Endothelial cell of umbilical vein (primary cell): ENCODE measurements at regions not wholly inside any gene's neighbourhood (a gene's known extent, or its start where the extent isn't known, plus 50 kb on each side); places are given as distances from the start of the nearest gene placed in this dataset.

Experiments
- BruUV-seq: library from RNA; stranded (reverse); fragments of 400-500 nt; replicated peaks from 2 replicates; lab custom pipeline; 2021; lab: Mats Ljungman, UMichigan
- CTCF ChIA-PET: fragments of 300-600, 350-600 bp; sonication (Branson Sonifier 250); formaldehyde crosslinking; loops from one replicate; lab custom pipeline; 2021; ENCODE audit warnings: antibody characterized with exemption, inconsistent platforms; lab: Charles Lee
- POLR2A ChIA-PET: fragments of 300-600, 350-600 bp; sonication (Branson Sonifier 250); formaldehyde crosslinking; loops from one replicate; lab custom pipeline; 2021; ENCODE audit warnings: antibody characterized with exemption, inconsistent platforms; lab: Charles Lee
- DNase-seq: peaks from one replicate; pipeline ENCODE4 v3.0.0-alpha.2; 2011; ENCODE audit warnings: low read depth, low spot score
- FAIRE-seq: peaks from 2 replicates; lab custom pipeline; 2011; peaks lifted over from hg19 to GRCh38; lab: Jason Lieb, UNC
- H2AFZ ChIP-seq: 2 replicates; pipeline ENCODE4 v1.6.0; 2012; ENCODE audit warnings: low read depth, low read length, control low read depth, inconsistent platforms
- H3K27ac ChIP-seq: 2 replicates; pipeline ENCODE4 v1.5.1; 2011; ENCODE audit warnings: low read depth, mild to moderate bottlenecking, control low read depth, low read length, moderate library complexity; ENCODE audit not compliant: insufficient read depth
- H3K27me3 ChIP-seq, 2 experiments: 2 replicates each; pipeline versions ENCODE4 v1.6.0 to v1.6.1; 2011; ENCODE audit warnings: low read length in 2 of 2, mixed read lengths in 1 of 2; ENCODE audit not compliant: control insufficient read depth in 2 of 2, insufficient read depth in 2 of 2
- H3K36me3 ChIP-seq, 2 experiments: 2 replicates in 1 of 2; 3 replicates in 1 of 2; pipeline ENCODE4 v1.5.1; 2011; ENCODE audit warnings: low read length in 2 of 2, mild to moderate bottlenecking in 1 of 2, moderate library complexity in 1 of 2; ENCODE audit not compliant: control insufficient read depth in 2 of 2, insufficient read depth in 2 of 2; ENCODE audit errors: extremely low read depth in 1 of 2
- H3K4me1 ChIP-seq: 3 replicates; pipeline ENCODE4 v1.5.1; 2011; ENCODE audit warnings: mild to moderate bottlenecking, low read length; ENCODE audit not compliant: control insufficient read depth, insufficient read depth; ENCODE audit errors: extremely low read depth
- H3K4me2 ChIP-seq: 2 replicates; pipeline ENCODE4 v1.6.1; 2011; ENCODE audit warnings: low read length, control low read depth, mixed read lengths; ENCODE audit not compliant: insufficient read depth
- H3K4me3 ChIP-seq, 3 experiments: fragments of 200-600 bp in 1 of 3; sonication (generic), shearing (Covaris generic) in 1 of 3; replicated peaks in 1 of 3; 2 replicates each; pipeline ENCODE4 v1.5.1; 2011 to 2016; ENCODE audit warnings: control low read depth in 3 of 3, low read length in 3 of 3, mild to moderate bottlenecking in 2 of 3, inconsistent platforms in 1 of 3, low read depth in 1 of 3, moderate library complexity in 1 of 3; ENCODE audit not compliant: insufficient read depth in 1 of 3
- H3K79me2 ChIP-seq: 2 replicates; pipeline ENCODE4 v1.6.0; 2012; ENCODE audit warnings: low read length, inconsistent platforms; ENCODE audit not compliant: control insufficient read depth, insufficient read depth
- H3K9ac ChIP-seq: replicated peaks from 2 replicates; pipeline ENCODE3; 2011; ENCODE audit warnings: low read length, control low read depth; ENCODE audit not compliant: insufficient read depth; ENCODE audit errors: extremely low read depth
- H3K9me1 ChIP-seq: replicated peaks from 3 replicates; pipeline ENCODE4 v1.6.0; 2011; ENCODE audit warnings: mild to moderate bottlenecking, low read length; ENCODE audit not compliant: control insufficient read depth, insufficient read depth; ENCODE audit errors: extremely low read depth
- H3K9me3 ChIP-seq: replicated peaks from 2 replicates; pipeline ENCODE4 v1.5.1; 2012; ENCODE audit warnings: low read length, inconsistent platforms; ENCODE audit not compliant: control insufficient read depth, insufficient read depth
- H4K20me1 ChIP-seq: replicated peaks from 2 replicates; pipeline ENCODE3; 2011; ENCODE audit warnings: mild to moderate bottlenecking, low read length; ENCODE audit not compliant: control insufficient read depth, insufficient read depth; ENCODE audit errors: extremely low read depth
- CTCF ChIP-seq, 2 donors: IDR thresholded peaks; 1 replicate in 1 of 2; 2 replicates in 1 of 2; pipeline ENCODE4 v1.5.1; 2011; ENCODE audit warnings: low read length in 2 of 2, mild to moderate bottlenecking in 2 of 2, moderate library complexity in 2 of 2, control low read depth in 1 of 2, inconsistent platforms in 1 of 2, low read depth in 1 of 2; ENCODE audit not compliant: insufficient read depth in 1 of 2; ENCODE audit errors: extremely low read depth in 1 of 2
- EZH2 ChIP-seq: IDR thresholded peaks from 2 replicates; pipeline ENCODE4 v1.6.1; 2012; ENCODE audit warnings: borderline replicate concordance, low read depth, mild to moderate bottlenecking, moderate library complexity, low read length, inconsistent platforms; ENCODE audit not compliant: severe bottlenecking
- FOS ChIP-seq: IDR thresholded peaks from 2 replicates; pipeline ENCODE4 v1.6.1; 2011; ENCODE audit warnings: mild to moderate bottlenecking, low read length, moderate library complexity, borderline replicate concordance; ENCODE audit not compliant: insufficient read depth
- GATA2 ChIP-seq: IDR thresholded peaks from 2 replicates; pipeline ENCODE4 v1.7.0; 2011; ENCODE audit warnings: low read depth, mild to moderate bottlenecking, moderate library complexity, mixed read lengths, low read length; ENCODE audit not compliant: insufficient read length, insufficient read depth
- JUN ChIP-seq: IDR thresholded peaks from 2 replicates; pipeline ENCODE4 v1.6.1; 2011; ENCODE audit warnings: borderline replicate concordance, low read depth; ENCODE audit not compliant: insufficient read length, insufficient read depth
- MYC ChIP-seq: IDR thresholded peaks from one replicate; pipeline ENCODE4 v1.6.1; 2011; ENCODE audit warnings: mild to moderate bottlenecking, low read depth, low read length
- POLR2A ChIP-seq: IDR thresholded peaks from 2 replicates; pipeline ENCODE4 v1.6.1; 2012; ENCODE audit warnings: low read depth, mild to moderate bottlenecking, control low read depth, low read length
- POLR2AphosphoS5 ChIP-seq: IDR thresholded peaks from 2 replicates; pipeline ENCODE4 v1.6.1; 2012; ENCODE audit warnings: low read depth, mild to moderate bottlenecking, control low read depth, low read length, moderate library complexity; ENCODE audit not compliant: insufficient read depth
- dilution Hi-C: fragments of 300-500 bp; cut with MboI; formaldehyde crosslinking; loops from one replicate; pipeline ENCODE4 v1.15.0; 2019; ENCODE audit warnings: low sequenced_read_pairs; ENCODE audit not compliant: extremely low pct_ligation_motif_present
- intact Hi-C: fragments of 100-400 bp; cut with micrococcal nuclease; formaldehyde crosslinking; loops from one replicate; pipeline ENCODE4 v1.10.0; 2022
- TF ChIP-seq, protein P1 (sequence below): IDR thresholded peaks from 2 replicates; pipeline ENCODE4 v1.6.1; 2011; ENCODE audit not compliant: insufficient read depth, insufficient read length

DNA sequence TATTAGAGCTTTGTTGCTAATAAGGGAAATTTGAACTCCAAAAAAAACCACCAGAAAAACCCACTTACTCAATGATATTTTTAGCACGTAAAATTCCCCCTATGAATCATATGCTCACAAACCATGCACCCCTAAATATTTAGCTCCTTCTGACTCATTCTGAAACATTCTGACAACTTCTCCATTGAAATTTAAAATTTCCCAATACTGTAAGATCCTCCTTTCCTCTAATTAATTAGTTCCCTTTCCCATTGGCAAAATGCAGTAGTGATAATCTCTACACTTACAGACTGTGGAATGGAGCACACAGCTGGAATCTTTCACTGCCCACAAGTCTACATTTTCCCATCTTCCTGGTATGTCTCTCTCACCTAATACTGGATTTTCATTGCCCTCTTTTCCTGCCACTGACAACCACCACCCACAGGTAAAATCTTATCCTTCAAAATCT lies 215.8 kb upstream of the ACVR2A start:
- intact Hi-C loops, result no loop called here
- no peak overlapping the region for H3K27ac ChIP-seq
- H3K27me3 ChIP-seq, result no peaks in the 10 kb centered on the region
- no peak overlapping the region for H3K9ac ChIP-seq
- no peak overlapping the region for H3K4me2 ChIP-seq
- DNase-seq (no peak), FAIRE-seq (no peak)
- no peaks in the 10 kb centered on the region for H3K36me3 ChIP-seq
- no TSS peak for BruUV-seq
- no peaks in the 10 kb centered on the region for H3K9me3 ChIP-seq
- H4K20me1 ChIP-seq, result no peaks in the 10 kb centered on the region
- H3K4me3 ChIP-seq, result no peak overlapping the region
- POLR2A ChIA-PET, result no interaction called here
- CTCF ChIA-PET, result no interaction called here
- H3K9me1 ChIP-seq, result no peaks in the 10 kb centered on the region
- H2AFZ ChIP-seq, result no peak overlapping the region
- dilution Hi-C loops, result no loop called here
- no peaks in the 10 kb centered on the region for H3K79me2 ChIP-seq
- no peak for TF ChIP-seq CTCF (IDR thresholded peaks at IDR 0.05; ENCODE audit: extremely low read depth in 1 of 2, insufficient read depth in 1 of 2, low read depth in 1 of 2, low read length in 2 of 2)
- TF ChIP-seq POLR2A, result no peak
- TF ChIP-seq MYC, result no peak
- no peak for TF ChIP-seq POLR2AphosphoS5
- TF ChIP-seq, protein P1, sequence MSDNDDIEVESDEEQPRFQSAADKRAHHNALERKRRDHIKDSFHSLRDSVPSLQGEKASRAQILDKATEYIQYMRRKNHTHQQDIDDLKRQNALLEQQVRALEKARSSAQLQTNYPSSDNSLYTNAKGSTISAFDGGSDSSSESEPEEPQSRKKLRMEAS, result no peak
- no peak for TF ChIP-seq JUN
- no peak for TF ChIP-seq FOS
- TF ChIP-seq EZH2, result no peak
- TF ChIP-seq GATA2, result no peak
- H3K4me1 ChIP-seq, result no peaks in the 10 kb centered on the region
